WERI-Rb-1 (cell line): ENCODE measurements at regions not wholly inside any gene's neighbourhood (a gene's known extent, or its start where the extent isn't known, plus 50 kb on each side); places are given as distances from the start of the nearest gene placed in this dataset.

Experiments
- DNase-seq: peaks from one replicate; pipeline ENCODE4 v3.0.0-alpha.2; 2020
- H3K27ac ChIP-seq: fragments of 250-450 bp; sonication (Bioruptor Pico); 2 replicates; pipeline ENCODE4 v1.5.1; 2020; ENCODE audit warnings: mild to moderate bottlenecking, moderate library complexity
- H3K27me3 ChIP-seq: fragments of 250-450 bp; sonication (Bioruptor Pico); 2 replicates; pipeline ENCODE4 v1.5.1; 2021; ENCODE audit warnings: mild to moderate bottlenecking, low read depth, moderate library complexity; ENCODE audit not compliant: insufficient read depth, severe bottlenecking
- H3K36me3 ChIP-seq: fragments of 250-450 bp; sonication (Bioruptor Pico); 2 replicates; pipeline ENCODE4 v1.5.1; 2020; ENCODE audit warnings: mild to moderate bottlenecking, moderate library complexity
- H3K4me3 ChIP-seq: 2 replicates; pipeline ENCODE4 v1.5.1; 2011; ENCODE audit warnings: low read depth, mild to moderate bottlenecking, control low read depth, low read length
- H3K9me3 ChIP-seq: fragments of 250-450 bp; sonication (Bioruptor Pico); 2 replicates; pipeline ENCODE4 v1.5.1; 2021; ENCODE audit warnings: mild to moderate bottlenecking, moderate library complexity; ENCODE audit not compliant: severe bottlenecking
- TF ChIP-seq, protein P1 (sequence below): IDR thresholded peaks from 2 replicates; pipeline ENCODE4 v1.5.1; 2011; ENCODE audit warnings: low read depth, mild to moderate bottlenecking, control low read depth, inconsistent platforms, low read length

DNA sequence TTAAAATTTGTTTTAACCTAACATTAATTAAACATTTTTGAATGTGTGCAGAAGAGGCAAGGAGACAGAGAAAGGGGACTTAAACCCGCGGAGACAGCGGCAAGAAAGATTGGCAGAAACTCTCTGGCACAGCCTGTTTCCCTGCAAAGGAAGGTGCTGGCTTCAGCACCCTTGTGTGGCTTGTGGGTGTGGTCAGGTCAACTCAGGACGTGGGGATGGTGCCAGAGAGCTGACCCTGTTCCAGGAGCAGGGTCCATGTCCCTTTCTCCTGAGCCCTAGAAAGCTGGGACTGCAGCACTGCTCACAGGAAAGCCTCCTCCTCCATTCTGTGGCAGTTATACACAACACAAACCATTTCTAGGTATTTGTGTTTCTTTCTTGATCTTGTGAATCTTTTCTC, 176.2 kb upstream of the ST6GAL2 start:
- DNase-seq: no peak
- H3K36me3 ChIP-seq: no peaks in the 10 kb centered on the region
- H3K27ac ChIP-seq: no peak overlapping the region
- no peaks in the 10 kb centered on the region for H3K9me3 ChIP-seq
- TF ChIP-seq, protein P1, sequence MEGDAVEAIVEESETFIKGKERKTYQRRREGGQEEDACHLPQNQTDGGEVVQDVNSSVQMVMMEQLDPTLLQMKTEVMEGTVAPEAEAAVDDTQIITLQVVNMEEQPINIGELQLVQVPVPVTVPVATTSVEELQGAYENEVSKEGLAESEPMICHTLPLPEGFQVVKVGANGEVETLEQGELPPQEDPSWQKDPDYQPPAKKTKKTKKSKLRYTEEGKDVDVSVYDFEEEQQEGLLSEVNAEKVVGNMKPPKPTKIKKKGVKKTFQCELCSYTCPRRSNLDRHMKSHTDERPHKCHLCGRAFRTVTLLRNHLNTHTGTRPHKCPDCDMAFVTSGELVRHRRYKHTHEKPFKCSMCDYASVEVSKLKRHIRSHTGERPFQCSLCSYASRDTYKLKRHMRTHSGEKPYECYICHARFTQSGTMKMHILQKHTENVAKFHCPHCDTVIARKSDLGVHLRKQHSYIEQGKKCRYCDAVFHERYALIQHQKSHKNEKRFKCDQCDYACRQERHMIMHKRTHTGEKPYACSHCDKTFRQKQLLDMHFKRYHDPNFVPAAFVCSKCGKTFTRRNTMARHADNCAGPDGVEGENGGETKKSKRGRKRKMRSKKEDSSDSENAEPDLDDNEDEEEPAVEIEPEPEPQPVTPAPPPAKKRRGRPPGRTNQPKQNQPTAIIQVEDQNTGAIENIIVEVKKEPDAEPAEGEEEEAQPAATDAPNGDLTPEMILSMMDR: no peak
- H3K4me3 ChIP-seq: no peak overlapping the region
- peaks cover 63% of the 10 kb centered on the region for H3K27me3 ChIP-seq

DNA sequence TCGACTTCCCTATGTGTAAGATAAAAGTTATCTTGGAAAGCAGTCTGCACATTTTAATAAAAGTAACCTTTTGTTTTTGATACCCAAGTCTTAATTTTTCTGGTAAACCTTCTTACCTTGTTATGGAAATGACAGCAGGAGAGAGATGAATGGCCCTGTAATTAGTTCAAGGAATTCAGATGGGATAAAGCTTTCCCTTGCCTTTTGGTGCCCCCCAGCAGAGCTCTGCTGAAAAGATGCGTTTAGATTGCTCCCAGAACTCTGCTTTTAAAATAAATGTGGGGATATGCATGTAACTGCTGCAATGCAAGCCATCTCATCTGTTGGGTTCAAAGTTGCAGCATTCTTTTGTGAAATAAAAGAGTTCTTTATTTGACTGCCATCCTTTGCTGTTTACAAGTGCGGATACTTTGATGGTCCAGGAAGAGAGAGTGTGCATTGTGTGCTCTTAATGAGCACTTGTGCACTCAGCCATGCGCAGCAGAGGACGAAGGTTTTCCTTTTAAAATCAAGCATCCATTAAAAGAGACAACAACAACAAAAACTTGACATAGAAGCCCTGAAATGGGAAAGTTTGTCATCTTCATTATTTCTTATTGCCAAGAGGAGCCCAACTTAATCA, 176.7 kb upstream of the ST6GAL2 start:
- TF ChIP-seq, protein P1: no peak
- no peaks in the 10 kb centered on the region for H3K36me3 ChIP-seq
- no peak for DNase-seq
- H3K27me3 ChIP-seq: peaks cover 64% of the 10 kb centered on the region
- no peak overlapping the region for H3K27ac ChIP-seq
- H3K9me3 ChIP-seq: no peaks in the 10 kb centered on the region
- H3K4me3 ChIP-seq: no peak overlapping the region

DNA sequence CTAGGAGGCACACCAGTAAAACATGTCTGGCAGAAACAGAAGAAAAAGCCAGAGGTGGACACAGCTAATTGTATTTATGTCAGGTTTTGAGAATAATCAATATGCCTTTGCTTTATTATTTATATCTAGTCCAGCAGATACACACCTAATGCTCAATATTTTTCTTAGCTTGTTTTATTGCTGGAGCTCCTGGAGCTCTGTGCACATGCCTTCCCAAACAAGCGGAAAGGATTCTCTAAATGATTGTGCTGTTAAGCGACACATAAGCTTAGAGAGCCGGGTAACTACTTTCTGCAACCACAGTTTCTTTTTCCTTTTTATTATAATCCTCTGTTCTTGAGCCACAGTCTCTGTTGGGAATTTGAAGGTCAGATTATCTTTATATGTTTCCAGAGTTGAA, 177.3 kb upstream of the ST6GAL2 start:
- H3K9me3 ChIP-seq: no peaks in the 10 kb centered on the region
- no peak for DNase-seq
- H3K27me3 ChIP-seq: peaks cover 64% of the 10 kb centered on the region
- H3K4me3 ChIP-seq: no peak overlapping the region
- H3K27ac ChIP-seq: no peak overlapping the region
- no peaks in the 10 kb centered on the region for H3K36me3 ChIP-seq
- TF ChIP-seq, protein P1: no peak

DNA sequence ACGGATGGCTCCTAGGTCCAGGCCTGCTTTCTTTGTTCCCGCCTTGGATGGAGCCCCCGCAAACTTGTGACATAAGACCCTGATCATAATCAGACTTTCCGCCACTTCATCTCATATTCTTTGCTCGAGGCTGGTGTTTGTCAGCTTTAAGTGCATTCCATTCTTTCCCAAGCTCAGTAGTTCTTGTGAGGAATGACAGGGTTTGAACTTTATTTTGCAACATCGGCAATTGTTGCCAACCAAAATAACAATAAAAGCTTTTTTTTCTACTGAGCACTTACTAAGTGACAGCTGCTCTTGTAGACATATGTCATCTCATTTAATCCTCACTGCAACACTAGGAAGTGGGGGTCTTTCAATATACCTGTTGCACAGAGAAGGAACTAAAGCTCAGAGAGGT, 178.8 kb upstream of the ST6GAL2 start:
- Histone ChIP-seq H3K27ac (no peak overlapping the region), H3K4me3 (no peak overlapping the region), H3K36me3 (no peaks in the 10 kb centered on the region), H3K9me3 (no peaks in the 10 kb centered on the region), H3K27me3 (peaks cover 79% of the 10 kb centered on the region)
- DNase-seq: no peak
- TF ChIP-seq, protein P1: no peak

DNA sequence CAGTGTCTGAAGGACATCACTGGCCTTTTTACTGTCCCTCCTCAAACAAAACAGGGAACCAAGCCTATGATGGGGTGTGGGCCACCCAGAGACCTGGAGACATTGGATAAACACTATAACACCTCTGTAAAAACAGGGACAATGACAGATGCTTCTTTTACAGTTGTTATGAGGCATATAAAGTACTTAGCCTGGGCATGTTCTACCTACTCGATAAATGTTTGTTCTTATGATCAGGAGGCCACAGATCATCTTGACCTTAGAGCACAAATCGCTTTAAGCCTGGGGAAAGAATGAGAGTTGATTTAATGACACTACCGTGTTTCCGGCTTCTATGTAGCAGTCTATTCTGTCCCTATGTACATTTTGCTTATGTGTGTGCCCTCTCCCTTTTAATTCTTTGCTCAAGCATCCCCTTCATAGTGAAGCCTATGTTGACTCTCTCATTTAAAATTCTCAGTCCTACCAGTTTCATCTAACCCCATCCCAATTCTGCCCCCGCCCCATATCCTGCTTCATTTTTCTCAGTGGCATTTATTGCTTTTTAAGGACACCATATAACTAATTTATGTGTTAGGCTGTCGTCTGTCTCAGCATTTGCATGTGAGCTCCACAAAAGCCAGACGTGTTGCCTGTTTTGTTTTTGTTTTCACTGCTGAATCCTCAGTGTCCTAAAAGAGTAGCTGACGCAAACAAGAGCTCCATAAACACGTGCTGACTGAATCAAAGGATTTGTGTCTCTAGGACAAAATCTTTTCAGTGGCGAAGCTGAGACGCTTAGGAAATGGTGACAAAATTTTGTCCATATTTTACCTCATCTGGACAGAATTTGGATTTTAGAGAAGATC, 182.3 kb upstream of the ST6GAL2 start:
- no peak overlapping the region for H3K27ac ChIP-seq
- H3K36me3 ChIP-seq: no peaks in the 10 kb centered on the region
- no peaks in the 10 kb centered on the region for H3K9me3 ChIP-seq
- TF ChIP-seq, protein P1: no peak
- no peak overlapping the region for H3K4me3 ChIP-seq
- peaks cover 70% of the 10 kb centered on the region for H3K27me3 ChIP-seq
- no peak for DNase-seq
